Ishikawa (cell line): ENCODE measurements at regions not wholly inside any gene's neighbourhood (a gene's known extent, or its start where the extent isn't known, plus 50 kb on each side); places are given as distances from the start of the nearest gene placed in this dataset.

Source experiments
- CEBPB ChIP-seq: IDR thresholded peaks from 2 replicates; pipeline ENCODE4 v1.6.1; 2012
- CREB1 ChIP-seq: IDR thresholded peaks from 2 replicates; pipeline ENCODE4 v1.6.1; 2012; ENCODE audit warnings: low read depth
- EGR1 ChIP-seq: IDR thresholded peaks from 2 replicates; pipeline ENCODE4 v1.6.1; 2012
- EP300 ChIP-seq: IDR thresholded peaks from 2 replicates; pipeline ENCODE4 v1.6.1; 2012; ENCODE audit warnings: borderline replicate concordance
- FOXM1 ChIP-seq: IDR thresholded peaks from 2 replicates; pipeline ENCODE4 v1.6.1; 2012; ENCODE audit warnings: low read depth, borderline replicate concordance
- NFIC ChIP-seq: IDR thresholded peaks from 2 replicates; pipeline ENCODE4 v1.6.1; 2012
- RAD21 ChIP-seq: IDR thresholded peaks from 2 replicates; pipeline ENCODE4 v1.6.1; 2012; ENCODE audit warnings: low read depth
- REST ChIP-seq: IDR thresholded peaks from 2 replicates; pipeline ENCODE4 v1.6.1; 2012; ENCODE audit warnings: low read depth, mild to moderate bottlenecking
- TAF1 ChIP-seq: IDR thresholded peaks from 2 replicates; pipeline ENCODE4 v1.6.1; 2012; ENCODE audit warnings: low read depth, mild to moderate bottlenecking
- TCF12 ChIP-seq: IDR thresholded peaks from 2 replicates; pipeline ENCODE4 v1.6.1; 2012; ENCODE audit warnings: low read depth
- TEAD4 ChIP-seq: IDR thresholded peaks from 2 replicates; pipeline ENCODE4 v1.6.1; 2012
- YY1 ChIP-seq: IDR thresholded peaks from 2 replicates; pipeline ENCODE4 v1.6.1; 2012; ENCODE audit warnings: low read depth
- ZBTB7A ChIP-seq: IDR thresholded peaks from 2 replicates; pipeline ENCODE4 v1.6.1; 2012; ENCODE audit warnings: low read depth
- TF ChIP-seq, protein P1 (sequence below): IDR thresholded peaks from 2 replicates; pipeline ENCODE4 v1.6.1; 2012
- TF ChIP-seq, protein P2 (sequence below): IDR thresholded peaks from 2 replicates; pipeline ENCODE4 v1.6.1; 2012

- TF ChIP-seq, protein P1, sequence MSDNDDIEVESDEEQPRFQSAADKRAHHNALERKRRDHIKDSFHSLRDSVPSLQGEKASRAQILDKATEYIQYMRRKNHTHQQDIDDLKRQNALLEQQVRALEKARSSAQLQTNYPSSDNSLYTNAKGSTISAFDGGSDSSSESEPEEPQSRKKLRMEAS = no peak
- TF ChIP-seq TAF1 = no peak
These were observed 292.3 kb upstream of the FANCL start for GRCh38 chr2:58533376-58533775.

GRCh38 chr2:58532641-58533040, 291.5 kb upstream of the FANCL start:
- no peak for TF ChIP-seq TEAD4

DNA sequence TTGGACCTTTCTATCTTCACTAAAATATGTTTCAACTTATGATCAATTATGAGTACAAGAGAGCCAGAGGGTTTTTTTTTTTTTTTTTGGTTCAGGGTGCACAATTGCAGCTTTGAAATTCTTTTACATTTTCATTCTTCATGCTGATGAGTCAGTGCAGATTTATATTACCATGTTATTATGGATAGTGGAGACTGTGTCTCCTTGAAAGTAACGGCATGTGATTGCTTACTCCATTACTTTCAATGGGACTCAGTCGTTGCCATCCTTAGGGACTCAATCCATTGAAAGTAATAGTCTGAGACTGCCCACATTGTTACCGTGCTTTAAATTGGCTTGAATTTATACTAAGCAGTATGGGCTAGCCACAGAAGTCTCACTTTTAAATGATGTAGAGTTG, 286.5 kb upstream of the FANCL start:
- TF ChIP-seq ZBTB7A = no peak

DNA sequence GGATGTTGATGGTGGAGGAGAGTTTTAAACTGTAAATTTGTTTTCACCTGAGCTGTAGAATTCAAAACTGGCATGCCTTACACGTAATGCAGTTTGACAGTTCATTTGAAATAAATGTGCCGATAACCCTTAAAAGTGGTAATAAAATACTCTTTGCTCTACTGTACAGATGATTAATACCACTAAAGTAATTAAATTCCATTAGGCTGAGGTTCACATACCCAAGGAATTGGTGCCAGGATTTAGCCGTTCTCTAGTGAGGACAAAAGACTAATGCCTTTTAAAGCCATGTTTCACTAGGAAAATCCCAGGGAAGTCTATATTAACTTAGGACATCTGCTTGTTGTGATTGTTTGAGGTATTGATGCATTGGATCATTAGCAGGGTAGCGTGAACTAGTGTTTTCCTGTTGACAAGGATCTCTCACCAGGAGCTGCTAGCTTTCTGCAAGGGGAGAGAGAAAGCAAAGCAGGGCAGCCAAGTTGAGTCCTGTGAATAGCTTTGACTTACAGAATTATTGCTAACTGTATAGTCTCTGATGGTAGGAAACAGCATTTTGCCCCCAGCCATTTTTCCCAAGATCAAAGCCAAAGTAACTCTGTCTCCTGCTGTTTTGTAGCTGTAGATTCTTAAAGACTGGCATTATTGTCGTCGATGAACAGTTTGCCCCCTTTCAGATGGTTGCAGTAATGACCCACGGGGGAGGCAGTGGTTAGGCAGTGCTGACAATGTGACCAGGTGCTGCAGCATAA, 280.9 kb upstream of the FANCL start:
- no peak for TF ChIP-seq FOXM1
- no peak for TF ChIP-seq EP300
- TF ChIP-seq TCF12 = no peak
- TF ChIP-seq TAF1 = no peak
- no peak for TF ChIP-seq RAD21
- no peak for TF ChIP-seq ZBTB7A
- no peak for TF ChIP-seq EGR1

DNA sequence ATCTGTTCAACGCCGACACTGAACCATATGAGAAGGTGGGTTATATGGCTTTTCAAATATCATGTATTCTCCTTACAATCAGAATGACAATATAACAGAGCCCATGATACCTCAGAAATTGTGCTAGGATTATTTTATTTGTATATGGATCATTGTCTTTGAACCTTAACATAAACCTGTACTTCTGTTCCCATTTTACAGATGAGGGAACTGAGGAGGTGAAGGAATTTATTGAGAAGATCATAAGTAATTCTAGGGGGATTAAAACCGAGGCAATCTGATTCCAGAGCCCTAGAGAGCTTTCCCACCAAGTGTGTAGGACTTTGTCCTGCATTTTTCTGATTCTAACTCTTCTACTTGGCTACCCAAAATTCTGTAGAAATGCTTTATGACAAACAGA, 279.8 kb upstream of the FANCL start:
- TF ChIP-seq TCF12 = no peak
- TF ChIP-seq FOXM1 = no peak
- no peak for TF ChIP-seq YY1
- no peak for TF ChIP-seq EGR1
- no peak for TF ChIP-seq EP300
- no peak for TF ChIP-seq REST
- TF ChIP-seq RAD21 = no peak
- TF ChIP-seq ZBTB7A = no peak
- TF ChIP-seq CREB1 = no peak
- TF ChIP-seq TAF1 = no peak
- TF ChIP-seq NFIC = no peak
- TF ChIP-seq TEAD4 = no peak
- TF ChIP-seq, protein P2, sequence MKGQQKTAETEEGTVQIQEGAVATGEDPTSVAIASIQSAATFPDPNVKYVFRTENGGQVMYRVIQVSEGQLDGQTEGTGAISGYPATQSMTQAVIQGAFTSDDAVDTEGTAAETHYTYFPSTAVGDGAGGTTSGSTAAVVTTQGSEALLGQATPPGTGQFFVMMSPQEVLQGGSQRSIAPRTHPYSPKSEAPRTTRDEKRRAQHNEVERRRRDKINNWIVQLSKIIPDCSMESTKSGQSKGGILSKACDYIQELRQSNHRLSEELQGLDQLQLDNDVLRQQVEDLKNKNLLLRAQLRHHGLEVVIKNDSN = no peak
- no peak for TF ChIP-seq CEBPB
- TF ChIP-seq, protein P1 = no peak

GRCh38 chr2:58517881-58518280, 276.8 kb upstream of the FANCL start:
- TF ChIP-seq FOXM1 (no peak), TCF12 (no peak), ZBTB7A (no peak), EP300 (no peak), EGR1 (no peak), RAD21 (no peak), CEBPB (no peak)
- TF ChIP-seq, protein P1 = no peak

GRCh38 chr2:58516695-58517094, 275.6 kb upstream of the FANCL start:
- no peak for TF ChIP-seq EP300
- no peak for TF ChIP-seq TCF12
- TF ChIP-seq RAD21 = no peak
- TF ChIP-seq, protein P2 = no peak
- no peak for TF ChIP-seq ZBTB7A
- TF ChIP-seq TEAD4 = no peak
- TF ChIP-seq REST = no peak
- TF ChIP-seq NFIC = no peak
- no peak for TF ChIP-seq CEBPB
- no peak for TF ChIP-seq TAF1
- TF ChIP-seq, protein P1 = no peak
- no peak for TF ChIP-seq EGR1
- no peak for TF ChIP-seq CREB1
- no peak for TF ChIP-seq YY1
- no peak for TF ChIP-seq FOXM1
